ENCODE measurements at regions not wholly inside any gene's neighbourhood (a gene's known extent, or its start where the extent isn't known, plus 50 kb on each side); places are given as distances from the start of the nearest gene placed in this dataset.

DNA sequence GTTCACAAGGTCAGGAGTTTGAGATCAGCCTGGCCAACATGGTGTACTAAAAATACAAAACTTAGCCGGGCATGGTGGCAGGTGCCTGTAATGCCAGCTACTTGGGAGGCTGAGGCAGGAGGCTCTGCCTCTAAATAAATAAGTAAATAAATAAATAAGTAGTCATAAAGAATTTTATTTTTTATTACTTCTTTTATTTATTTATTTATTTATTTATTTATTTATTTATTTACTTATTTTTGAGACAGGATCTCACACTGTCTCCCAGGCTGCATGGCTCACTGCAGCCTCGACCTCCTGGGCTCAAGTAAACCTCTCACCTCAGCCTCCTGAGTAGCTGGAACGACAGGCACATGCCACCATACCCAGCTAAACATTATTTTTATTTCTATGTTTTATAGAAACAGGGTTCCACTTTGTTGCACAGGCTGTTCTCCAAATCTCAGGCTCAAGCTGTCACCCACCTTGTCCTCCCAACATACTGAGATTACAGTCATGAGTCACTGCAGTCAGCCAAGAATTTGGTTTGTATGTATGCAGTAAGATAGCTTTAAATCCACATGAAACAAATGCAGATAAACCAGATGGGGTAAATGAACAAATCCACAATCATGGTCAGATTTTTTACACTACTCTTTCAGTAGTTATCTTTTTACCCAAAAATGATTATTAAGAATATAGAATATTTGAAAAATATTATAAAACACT lies 523.3 kb upstream of the RGS18 start:
- no peaks in the 10 kb centered on the region for H3K23me2 ChIP-seq (ENCODE audit: insufficient read length, low read depth, low read length, poor library complexity, severe bottlenecking)
- H3K4me2 ChIP-seq (ENCODE audit: insufficient read depth, insufficient read length, low read length) = no peak overlapping the region
- no peak overlapping the region for H3K4ac ChIP-seq (ENCODE audit: low read depth, low read length)
- no peaks in the 10 kb centered on the region for H3K9me3 Mint-ChIP-seq
- H3K23ac ChIP-seq (ENCODE audit: insufficient read length, low read depth, low read length) = no peak overlapping the region
- no peak overlapping the region for H2BK5ac ChIP-seq (ENCODE audit: insufficient read length, low read length)
- no peaks in the 10 kb centered on the region for H3K79me1 ChIP-seq (ENCODE audit: insufficient read depth, low read depth, low read length, poor library complexity, severe bottlenecking)
- H3K9ac ChIP-seq (ENCODE audit: extremely low read depth, insufficient read length, low read length) = no peak overlapping the region
- no peak overlapping the region for H2BK15ac ChIP-seq (ENCODE audit: low read depth, low read length)
- H3K9me3 ChIP-seq (ENCODE audit: control insufficient read depth, low read depth, low read length) = no peaks in the 10 kb centered on the region
- no peak overlapping the region for H2AK5ac ChIP-seq (ENCODE audit: insufficient read length, low read length)
- TF ChIP-seq, protein P1, sequence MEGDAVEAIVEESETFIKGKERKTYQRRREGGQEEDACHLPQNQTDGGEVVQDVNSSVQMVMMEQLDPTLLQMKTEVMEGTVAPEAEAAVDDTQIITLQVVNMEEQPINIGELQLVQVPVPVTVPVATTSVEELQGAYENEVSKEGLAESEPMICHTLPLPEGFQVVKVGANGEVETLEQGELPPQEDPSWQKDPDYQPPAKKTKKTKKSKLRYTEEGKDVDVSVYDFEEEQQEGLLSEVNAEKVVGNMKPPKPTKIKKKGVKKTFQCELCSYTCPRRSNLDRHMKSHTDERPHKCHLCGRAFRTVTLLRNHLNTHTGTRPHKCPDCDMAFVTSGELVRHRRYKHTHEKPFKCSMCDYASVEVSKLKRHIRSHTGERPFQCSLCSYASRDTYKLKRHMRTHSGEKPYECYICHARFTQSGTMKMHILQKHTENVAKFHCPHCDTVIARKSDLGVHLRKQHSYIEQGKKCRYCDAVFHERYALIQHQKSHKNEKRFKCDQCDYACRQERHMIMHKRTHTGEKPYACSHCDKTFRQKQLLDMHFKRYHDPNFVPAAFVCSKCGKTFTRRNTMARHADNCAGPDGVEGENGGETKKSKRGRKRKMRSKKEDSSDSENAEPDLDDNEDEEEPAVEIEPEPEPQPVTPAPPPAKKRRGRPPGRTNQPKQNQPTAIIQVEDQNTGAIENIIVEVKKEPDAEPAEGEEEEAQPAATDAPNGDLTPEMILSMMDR (conservative IDR thresholded peaks at IDR 0.05) = no peak
- no peak overlapping the region for H3K27ac ChIP-seq (ENCODE audit: insufficient read length, low read depth, low read length)
- H3K27me3 ChIP-seq (ENCODE audit: insufficient read depth, low read length) = no peaks in the 10 kb centered on the region
- no peak for DNase-seq
- no peak overlapping the region for H4K8ac ChIP-seq (replicated peaks; ENCODE audit: insufficient read length, low read depth, low read length)
- no peak overlapping the region for H3K27ac Mint-ChIP-seq
- WGBS (ENCODE audit: extremely low coverage, insufficient read length, low lambda C conversion rate) = no CpG with 5 or more reads among the region's 3 CpGs
- H2BK12ac ChIP-seq (ENCODE audit: insufficient read length, low read depth, low read length) = no peak overlapping the region
- H3K18ac ChIP-seq (ENCODE audit: insufficient read length, low read depth, low read length) = no peak overlapping the region
- H4K20me1 ChIP-seq (ENCODE audit: control insufficient read depth, insufficient read depth, insufficient read length) = no peaks in the 10 kb centered on the region
- H2BK20ac ChIP-seq (ENCODE audit: low read depth, low read length, poor library complexity, severe bottlenecking) = no peak overlapping the region
- H3T11ph ChIP-seq (ENCODE audit: low read length) = no peak overlapping the region
- H3K36me3 Mint-ChIP-seq (ENCODE audit: insufficient read depth in 1 of 3, low read depth in 3 of 3) = no peaks in the 10 kb centered on the region
- H3K79me2 ChIP-seq (ENCODE audit: insufficient read depth, low read length) = no peaks in the 10 kb centered on the region
- no peaks in the 10 kb centered on the region; the same call in 1 of the 2 replicates for H3K27me3 Mint-ChIP-seq (ENCODE audit: low read depth)
- H4K5ac ChIP-seq (ENCODE audit: insufficient read length, low read depth, low read length) = no peak overlapping the region
- no peak overlapping the region for H2AFZ ChIP-seq (ENCODE audit: low read length)
- no peak overlapping the region for H3K14ac ChIP-seq (ENCODE audit: insufficient read depth, low read length)
- H2BK120ac ChIP-seq (ENCODE audit: low read depth, low read length, poor library complexity, severe bottlenecking) = no peak overlapping the region
- no peaks in the 10 kb centered on the region for H3K4me1 ChIP-seq (ENCODE audit: insufficient read depth, low read length)
- H3K56ac ChIP-seq (ENCODE audit: insufficient read length, low read depth, low read length) = no peak overlapping the region
- H3K4me1 Mint-ChIP-seq = no peaks in the 10 kb centered on the region
- H3K4me3 Mint-ChIP-seq = no peak overlapping the region
- no peak overlapping the region for H4K91ac ChIP-seq (ENCODE audit: insufficient read length, low read depth, low read length)
